ENCODE measurements at regions not wholly inside any gene's neighbourhood (a gene's known extent, or its start where the extent isn't known, plus 50 kb on each side); places are given as distances from the start of the nearest gene placed in this dataset.

- DNase-seq (peak in 2 of 5 donors; percentile 16 to 48), FAIRE-seq (no peak)
- Histone ChIP-seq H3K27ac (ENCODE audit: low read depth in 2 of 2, low read length in 2 of 2) (no peak overlapping the region), H3K27me3 (ENCODE audit: control insufficient read depth, insufficient read depth, low read length) (no peaks in the 10 kb centered on the region), H3K9me3 (ENCODE audit: control insufficient read depth in 2 of 3, insufficient read depth in 1 of 3, low read length in 3 of 3) (no peaks in the 10 kb centered on the region), H3K4me3 (ENCODE audit: low read length in 3 of 3) (no peak overlapping the region), H3K9ac (ENCODE audit: low read length in 3 of 3) (no peak overlapping the region), H3K36me3 (ENCODE audit: control insufficient read depth in 2 of 3, insufficient read depth in 3 of 3, low read length in 3 of 3) (no peaks in the 10 kb centered on the region), H3K4me1 (ENCODE audit: control insufficient read depth in 2 of 3, insufficient read depth in 2 of 3, low read depth in 1 of 3, low read length in 3 of 3) (no peaks in the 10 kb centered on the region)
- no peak for TF ChIP-seq CTCF (IDR thresholded peaks at IDR 0.05; ENCODE audit: borderline replicate concordance, extremely low read depth, insufficient read depth)
- intact Hi-C loops (cut with DNase I): no loop called here
Measured at GRCh38 chr12:24441458-24441857, 492.0 kb upstream of the SOX5 start.

DNA sequence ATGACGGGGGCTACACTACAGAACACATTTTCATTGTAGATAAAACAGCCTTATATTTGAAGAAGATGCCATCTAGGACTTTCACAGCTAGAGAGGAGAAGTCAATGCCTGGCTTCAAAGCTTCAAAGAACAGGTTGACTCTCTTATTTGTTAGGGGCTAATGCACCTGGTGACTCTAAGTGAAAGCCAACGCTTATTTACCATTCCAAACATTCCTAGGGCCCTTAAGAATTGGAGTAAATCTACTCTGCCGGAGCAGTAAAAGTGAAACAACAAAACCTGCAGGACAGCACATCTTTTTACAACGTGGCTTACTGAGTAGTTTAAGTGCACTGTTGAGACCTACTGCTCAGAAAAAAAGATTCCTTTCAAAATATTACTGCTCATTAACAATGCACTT is 487.2 kb upstream of the SOX5 start:
- FAIRE-seq: no peak
- Histone ChIP-seq H3K9me3 (ENCODE audit: control insufficient read depth in 2 of 3, insufficient read depth in 1 of 3, low read length in 3 of 3) (no peaks in the 10 kb centered on the region), H3K27me3 (ENCODE audit: control insufficient read depth, insufficient read depth, low read length) (no peaks in the 10 kb centered on the region), H3K4me3 (ENCODE audit: low read length in 3 of 3) (no peak overlapping the region), H3K36me3 (ENCODE audit: control insufficient read depth in 2 of 3, insufficient read depth in 3 of 3, low read length in 3 of 3) (no peaks in the 10 kb centered on the region), H3K4me1 (ENCODE audit: control insufficient read depth in 2 of 3, insufficient read depth in 2 of 3, low read depth in 1 of 3, low read length in 3 of 3) (no peaks in the 10 kb centered on the region), H3K9ac (ENCODE audit: low read length in 3 of 3) (no peak overlapping the region), H3K27ac (ENCODE audit: low read depth in 2 of 2, low read length in 2 of 2) (no peak overlapping the region)
- no peak for DNase-seq
- TF ChIP-seq CTCF (IDR thresholded peaks at IDR 0.05; ENCODE audit: borderline replicate concordance, extremely low read depth, insufficient read depth): no peak
- intact Hi-C loops (cut with DNase I): no loop called here

- intact Hi-C loops (cut with DNase I): no loop called here
- FAIRE-seq: no peak
- no peaks in the 10 kb centered on the region for H3K36me3 ChIP-seq (ENCODE audit: control insufficient read depth in 2 of 3, insufficient read depth in 3 of 3, low read length in 3 of 3)
- no peaks in the 10 kb centered on the region for H3K27me3 ChIP-seq (ENCODE audit: control insufficient read depth, insufficient read depth, low read length)
- H3K9ac ChIP-seq (ENCODE audit: low read length in 3 of 3): no peak overlapping the region
- no peak overlapping the region for H3K27ac ChIP-seq (ENCODE audit: low read depth in 2 of 2, low read length in 2 of 2)
- no peak for DNase-seq
- no peaks in the 10 kb centered on the region for H3K9me3 ChIP-seq (ENCODE audit: control insufficient read depth in 2 of 3, insufficient read depth in 1 of 3, low read length in 3 of 3)
- no peak for TF ChIP-seq CTCF (IDR thresholded peaks at IDR 0.05; ENCODE audit: borderline replicate concordance, extremely low read depth, insufficient read depth)
- H3K4me3 ChIP-seq (ENCODE audit: low read length in 3 of 3): no peak overlapping the region
- H3K4me1 ChIP-seq (ENCODE audit: control insufficient read depth in 2 of 3, insufficient read depth in 2 of 3, low read depth in 1 of 3, low read length in 3 of 3): no peaks in the 10 kb centered on the region
Measured at GRCh38 chr12:24431872-24432271, 482.4 kb upstream of the SOX5 start.

DNA sequence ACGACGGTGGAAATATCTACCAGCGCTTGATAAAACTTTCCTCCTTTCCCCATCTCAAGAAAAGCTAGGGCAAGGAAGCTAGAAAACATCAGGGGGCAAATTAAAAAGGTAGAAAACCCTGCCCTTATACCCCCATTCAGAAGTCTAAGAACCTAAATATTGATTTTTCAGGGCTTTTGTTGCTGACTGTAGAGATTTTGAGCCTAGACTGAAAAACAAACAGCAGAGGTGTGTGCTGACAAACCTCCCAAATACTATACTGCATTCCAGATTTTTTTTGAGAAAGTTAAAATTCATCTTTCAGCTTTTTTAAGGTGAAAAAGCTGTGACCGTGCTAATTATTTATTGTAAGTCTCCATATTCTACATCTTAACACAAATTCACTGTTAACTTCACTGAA is 478.3 kb upstream of the SOX5 start:
- H3K4me3 ChIP-seq (ENCODE audit: low read length in 3 of 3): no peak overlapping the region
- H3K27ac ChIP-seq (ENCODE audit: low read depth in 2 of 2, low read length in 2 of 2): no peak overlapping the region
- H3K27me3 ChIP-seq (ENCODE audit: control insufficient read depth, insufficient read depth, low read length): no peaks in the 10 kb centered on the region
- no peaks in the 10 kb centered on the region for H3K36me3 ChIP-seq (ENCODE audit: control insufficient read depth in 2 of 3, insufficient read depth in 3 of 3, low read length in 3 of 3)
- no peak for DNase-seq
- intact Hi-C loops (cut with DNase I): no loop called here
- H3K4me1 ChIP-seq (ENCODE audit: control insufficient read depth in 2 of 3, insufficient read depth in 2 of 3, low read depth in 1 of 3, low read length in 3 of 3): no peaks in the 10 kb centered on the region
- H3K9ac ChIP-seq (ENCODE audit: low read length in 3 of 3): no peak overlapping the region
- H3K9me3 ChIP-seq (ENCODE audit: control insufficient read depth in 2 of 3, insufficient read depth in 1 of 3, low read length in 3 of 3): no peaks in the 10 kb centered on the region
- TF ChIP-seq CTCF (IDR thresholded peaks at IDR 0.05; ENCODE audit: borderline replicate concordance, extremely low read depth, insufficient read depth): no peak
- no peak for FAIRE-seq

Data from kidney (tissue), 13 donors.